ENCODE measurements at regions not wholly inside any gene's neighbourhood (a gene's known extent, or its start where the extent isn't known, plus 50 kb on each side); places are given as distances from the start of the nearest gene placed in this dataset.

DNA sequence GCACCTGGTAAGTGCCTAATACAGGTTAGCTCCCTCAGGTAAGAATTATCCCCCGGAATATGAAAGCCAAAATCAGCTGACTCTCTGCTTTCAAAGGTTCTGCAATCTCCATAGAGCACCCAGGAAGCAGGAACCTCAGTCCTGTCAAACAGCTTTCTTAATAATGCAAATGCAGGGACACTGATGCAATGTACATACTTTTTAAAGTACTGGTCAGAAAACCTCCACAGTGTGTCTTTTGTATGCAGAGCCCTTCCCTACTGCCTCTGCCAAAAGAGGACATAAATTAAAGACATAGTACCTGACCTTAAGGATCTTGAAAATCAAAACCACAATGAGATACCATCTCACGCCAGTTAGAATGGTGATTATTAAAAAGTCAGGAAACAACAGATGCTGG lies 365.0 kb upstream of the KAZN start:
- H3K27ac ChIP-seq (ENCODE audit: low read depth, low read length), result no peak overlapping the region
- no peak overlapping the region for H3K9ac ChIP-seq (ENCODE audit: low read length)
- H3K36me3 ChIP-seq (ENCODE audit: low read length), result no peaks in the 10 kb centered on the region
- no peak overlapping the region for H3K4me3 ChIP-seq (ENCODE audit: insufficient read depth, low read length, poor library complexity, severe bottlenecking)
- no peaks in the 10 kb centered on the region for H3K27me3 ChIP-seq (ENCODE audit: low read length)
- TF ChIP-seq, protein P1, sequence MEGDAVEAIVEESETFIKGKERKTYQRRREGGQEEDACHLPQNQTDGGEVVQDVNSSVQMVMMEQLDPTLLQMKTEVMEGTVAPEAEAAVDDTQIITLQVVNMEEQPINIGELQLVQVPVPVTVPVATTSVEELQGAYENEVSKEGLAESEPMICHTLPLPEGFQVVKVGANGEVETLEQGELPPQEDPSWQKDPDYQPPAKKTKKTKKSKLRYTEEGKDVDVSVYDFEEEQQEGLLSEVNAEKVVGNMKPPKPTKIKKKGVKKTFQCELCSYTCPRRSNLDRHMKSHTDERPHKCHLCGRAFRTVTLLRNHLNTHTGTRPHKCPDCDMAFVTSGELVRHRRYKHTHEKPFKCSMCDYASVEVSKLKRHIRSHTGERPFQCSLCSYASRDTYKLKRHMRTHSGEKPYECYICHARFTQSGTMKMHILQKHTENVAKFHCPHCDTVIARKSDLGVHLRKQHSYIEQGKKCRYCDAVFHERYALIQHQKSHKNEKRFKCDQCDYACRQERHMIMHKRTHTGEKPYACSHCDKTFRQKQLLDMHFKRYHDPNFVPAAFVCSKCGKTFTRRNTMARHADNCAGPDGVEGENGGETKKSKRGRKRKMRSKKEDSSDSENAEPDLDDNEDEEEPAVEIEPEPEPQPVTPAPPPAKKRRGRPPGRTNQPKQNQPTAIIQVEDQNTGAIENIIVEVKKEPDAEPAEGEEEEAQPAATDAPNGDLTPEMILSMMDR (IDR thresholded peaks at IDR 0.05; ENCODE audit: insufficient read depth, low read length, poor library complexity, severe bottlenecking), result no peak
- no peak for TF ChIP-seq EZH2phosphoT487 (conservative IDR thresholded peaks at IDR 0.05; ENCODE audit: low read length)
- no peaks in the 10 kb centered on the region for H4K20me1 ChIP-seq (ENCODE audit: low read depth, low read length)
- no peak overlapping the region for H3K4me2 ChIP-seq (ENCODE audit: low read depth, low read length, poor library complexity, severe bottlenecking)
- H3F3A ChIP-seq (ENCODE audit: insufficient read depth), result no peaks in the 10 kb centered on the region
- H3K9me2 ChIP-seq (replicated peaks; ENCODE audit: insufficient read depth, low read length), result no peaks in the 10 kb centered on the region
- no peaks in the 10 kb centered on the region for H3K79me2 ChIP-seq (ENCODE audit: insufficient read depth, low read length)
- no peak overlapping the region for H2AFZ ChIP-seq (ENCODE audit: low read depth, low read length, severe bottlenecking)
- H3K9me3 ChIP-seq (ENCODE audit: insufficient read depth, low read length), result no peaks in the 10 kb centered on the region

DNA sequence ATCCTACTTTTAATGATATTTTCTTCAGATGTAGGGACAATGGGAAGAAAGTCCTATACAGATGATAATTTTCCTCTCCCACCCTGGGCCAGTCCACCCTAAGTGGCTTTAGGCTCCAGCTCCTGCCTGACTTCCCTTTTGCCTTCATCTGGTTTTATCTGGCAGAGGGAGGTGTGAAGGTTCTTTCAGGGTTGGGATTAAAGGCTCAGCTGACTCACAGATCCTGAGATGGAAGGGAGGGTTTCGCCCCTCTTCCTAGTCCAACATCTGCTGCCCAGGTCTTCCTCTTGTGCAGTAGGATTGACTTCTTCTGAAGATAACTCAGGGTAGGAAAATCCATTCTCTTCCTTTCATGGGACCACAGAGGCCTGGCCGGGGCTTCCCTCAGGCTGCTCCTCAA lies 362.4 kb upstream of the KAZN start:
- Histone ChIP-seq H3K9me2 (replicated peaks; ENCODE audit: insufficient read depth, low read length) (no peaks in the 10 kb centered on the region), H3K79me2 (ENCODE audit: insufficient read depth, low read length) (no peaks in the 10 kb centered on the region), H3K9ac (ENCODE audit: low read length) (no peak overlapping the region), H3K4me2 (ENCODE audit: low read depth, low read length, poor library complexity, severe bottlenecking) (no peak overlapping the region), H3K9me3 (ENCODE audit: insufficient read depth, low read length) (no peaks in the 10 kb centered on the region), H3F3A (ENCODE audit: insufficient read depth) (no peaks in the 10 kb centered on the region), H2AFZ (ENCODE audit: low read depth, low read length, severe bottlenecking) (no peak overlapping the region), H4K20me1 (ENCODE audit: low read depth, low read length) (no peaks in the 10 kb centered on the region), H3K27ac (ENCODE audit: low read depth, low read length) (no peak overlapping the region), H3K4me3 (ENCODE audit: insufficient read depth, low read length, poor library complexity, severe bottlenecking) (no peak overlapping the region), H3K36me3 (ENCODE audit: low read length) (no peaks in the 10 kb centered on the region), H3K27me3 (ENCODE audit: low read length) (no peaks in the 10 kb centered on the region)
- TF ChIP-seq EZH2phosphoT487 (conservative IDR thresholded peaks at IDR 0.05; ENCODE audit: low read length), result no peak
- TF ChIP-seq, protein P1 (IDR thresholded peaks at IDR 0.05; ENCODE audit: insufficient read depth, low read length, poor library complexity, severe bottlenecking), result no peak

DNA sequence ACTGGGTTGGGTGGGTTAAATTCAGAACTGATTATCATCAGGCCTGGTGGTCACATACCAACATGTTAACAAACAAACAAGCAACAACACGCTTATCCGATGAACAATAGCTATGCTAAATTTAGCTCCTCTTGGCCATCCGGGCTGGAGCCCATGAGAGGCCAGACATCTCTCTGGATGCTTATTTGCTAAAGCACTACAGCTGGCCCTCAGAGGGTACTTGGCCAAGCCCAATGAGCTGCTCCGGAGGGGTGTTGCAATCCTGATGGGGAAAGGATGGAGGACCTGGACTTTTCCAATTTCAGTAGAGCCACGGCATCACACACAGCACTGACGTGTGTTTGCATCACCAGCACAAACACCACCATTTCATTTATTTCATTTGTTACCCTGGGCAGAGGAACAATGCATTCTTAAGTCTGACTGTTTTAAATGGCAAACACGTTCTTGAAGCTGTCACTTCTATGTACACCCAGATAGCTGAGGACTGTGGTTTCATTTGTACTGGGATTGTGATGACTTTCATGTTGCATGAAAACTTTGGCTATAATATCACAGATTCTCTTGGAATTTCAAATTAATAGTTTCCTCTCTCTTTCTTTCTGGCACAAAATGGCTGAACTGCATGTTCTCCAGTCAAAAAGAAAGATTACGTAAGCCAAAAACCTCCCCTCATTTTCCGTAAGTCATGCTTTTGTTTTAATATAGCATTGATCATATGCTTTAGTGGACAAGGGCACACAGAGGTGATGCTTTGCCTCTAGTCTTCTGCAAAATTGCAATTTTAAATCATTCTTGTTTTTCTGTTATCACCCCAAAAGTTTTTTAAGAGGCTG lies 359.8 kb upstream of the KAZN start:
- Histone ChIP-seq H2AFZ (ENCODE audit: low read depth, low read length, severe bottlenecking) (no peak overlapping the region), H3K9me2 (replicated peaks; ENCODE audit: insufficient read depth, low read length) (no peaks in the 10 kb centered on the region), H3K9ac (ENCODE audit: low read length) (no peak overlapping the region), H4K20me1 (ENCODE audit: low read depth, low read length) (no peaks in the 10 kb centered on the region), H3K79me2 (ENCODE audit: insufficient read depth, low read length) (no peaks in the 10 kb centered on the region), H3K27ac (ENCODE audit: low read depth, low read length) (no peak overlapping the region), H3K27me3 (ENCODE audit: low read length) (no peaks in the 10 kb centered on the region), H3K4me3 (ENCODE audit: insufficient read depth, low read length, poor library complexity, severe bottlenecking) (no peak overlapping the region), H3K36me3 (ENCODE audit: low read length) (no peaks in the 10 kb centered on the region), H3K9me3 (ENCODE audit: insufficient read depth, low read length) (no peaks in the 10 kb centered on the region), H3F3A (ENCODE audit: insufficient read depth) (no peaks in the 10 kb centered on the region), H3K4me2 (ENCODE audit: low read depth, low read length, poor library complexity, severe bottlenecking) (no peak overlapping the region)
- TF ChIP-seq, protein P1 (IDR thresholded peaks at IDR 0.05; ENCODE audit: insufficient read depth, low read length, poor library complexity, severe bottlenecking), result no peak
- no peak for TF ChIP-seq EZH2phosphoT487 (conservative IDR thresholded peaks at IDR 0.05; ENCODE audit: low read length)

All from SU-DHL-6 (cell line).